Adrenal gland (tissue), 5 donors: ENCODE measurements at regions not wholly inside any gene's neighbourhood (a gene's known extent, or its start where the extent isn't known, plus 50 kb on each side); places are given as distances from the start of the nearest gene placed in this dataset.

Experiments
- CTCF ChIP-seq, 6 experiments: fragments of 450-650 bp in 4 of 6; fragments of 200-600 bp in 2 of 6; sonication (generic) in 1 of 6; IDR thresholded peaks; 1 replicate in 5 of 6; 2 replicates in 1 of 6; pipeline versions ENCODE4 v1.5.1 to v1.8.0; 2016 to 2021; ENCODE audit warnings: antibody characterized with exemption in 6 of 6, mild to moderate bottlenecking in 2 of 6, moderate library complexity in 1 of 6
- POLR2A ChIP-seq, 2 donors: fragments of 450-650 bp; IDR thresholded peaks; one replicate each; pipeline ENCODE4 v1.6.1; 2017; ENCODE audit warnings: antibody characterized with exemption in 2 of 2, mild to moderate bottlenecking in 2 of 2, moderate library complexity in 1 of 2
- donor health status: DM: no; HTN: no; CAD: no.

- no peak for TF ChIP-seq POLR2A (IDR thresholded peaks at IDR 0.05)
- no peak for TF ChIP-seq CTCF (IDR thresholded peaks at IDR 0.05)
Observed at GRCh38 chr9:36479101-36479500, 79.0 kb upstream of the RNF38 start.
